Colonic mucosa (tissue), 4 donors: ENCODE measurements at regions not wholly inside any gene's neighbourhood (a gene's known extent, or its start where the extent isn't known, plus 50 kb on each side); places are given as distances from the start of the nearest gene placed in this dataset.
"Not testable (repeated sequence)": the region's sequence is repeated elsewhere in the genome, so short reads cannot be mapped to it uniquely, and the experiment has no call there.

Experiments
- DNase-seq: peaks from one replicate; pipeline ENCODE4 v3.0.0-alpha.2; 2020
- H3K27ac ChIP-seq: fragments of 200-600 bp; one replicate; pipeline ENCODE4 v1.8.0; 2021
- H3K27me3 ChIP-seq: fragments of 200-600 bp; one replicate; pipeline ENCODE4 v1.8.0; 2021
- H3K36me3 ChIP-seq: fragments of 200-600 bp; one replicate; pipeline ENCODE4 v1.8.0; 2021
- H3K4me1 ChIP-seq: fragments of 200-600 bp; one replicate; pipeline ENCODE4 v1.8.0; 2021; ENCODE audit warnings: mild to moderate bottlenecking
- H3K4me3 ChIP-seq: fragments of 200-600 bp; one replicate; pipeline ENCODE4 v1.8.0; 2021
- H3K9ac ChIP-seq, 2 donors: one replicate each; pipeline ENCODE4 v1.7.0; 2013; ENCODE audit warnings: control low read depth in 2 of 2, low read depth in 2 of 2, low read length in 2 of 2
- H3K9me3 ChIP-seq: fragments of 200-600 bp; one replicate; pipeline ENCODE4 v1.8.0; 2021
- intact Hi-C: fragments of 100-400 bp; cut with DNase I; formaldehyde crosslinking; loops from one replicate; pipeline ENCODE4 v1.14.1; 2022
- TF ChIP-seq, protein P1 (sequence below): fragments of 200-600 bp; IDR thresholded peaks from one replicate; pipeline ENCODE4 v1.8.0; 2022; ENCODE audit warnings: antibody characterized with exemption, mild to moderate bottlenecking
- donor health status: healthy.
- donor health status: DM: no; HTN: no; CAD: no.
- donor health status: DM: no; HTN: no; CAD: no.

DNA sequence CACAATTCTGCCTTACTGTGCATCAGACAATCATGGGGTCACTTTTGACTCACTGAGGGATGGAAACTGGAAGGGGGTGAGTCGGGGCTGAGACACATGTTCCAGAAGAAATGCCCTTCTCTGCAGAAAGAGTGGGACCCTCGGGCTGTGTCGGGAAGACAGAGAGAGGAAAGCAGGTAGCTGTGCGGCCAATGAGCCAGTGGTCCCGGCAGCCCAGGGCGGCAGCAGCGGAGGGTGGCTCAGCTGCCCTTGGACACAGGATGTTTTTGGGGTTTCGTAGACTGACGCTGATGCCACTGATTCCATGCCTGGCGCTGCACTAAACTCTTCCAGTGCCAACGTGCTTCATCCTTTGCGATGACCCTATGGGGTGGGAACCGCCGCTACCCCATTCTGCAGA lies 78.4 kb upstream of the PPP1R26 start:
- no peaks in the 10 kb centered on the region for H3K27me3 ChIP-seq
- intact Hi-C loops = no loop called here
- no peak for DNase-seq
- no peaks in the 10 kb centered on the region for H3K9me3 ChIP-seq
- H3K36me3 ChIP-seq = no peaks in the 10 kb centered on the region
- H3K4me3 ChIP-seq = no peak overlapping the region
- no peaks in the 10 kb centered on the region for H3K4me1 ChIP-seq
- no peak overlapping the region for H3K27ac ChIP-seq
- TF ChIP-seq, protein P1, sequence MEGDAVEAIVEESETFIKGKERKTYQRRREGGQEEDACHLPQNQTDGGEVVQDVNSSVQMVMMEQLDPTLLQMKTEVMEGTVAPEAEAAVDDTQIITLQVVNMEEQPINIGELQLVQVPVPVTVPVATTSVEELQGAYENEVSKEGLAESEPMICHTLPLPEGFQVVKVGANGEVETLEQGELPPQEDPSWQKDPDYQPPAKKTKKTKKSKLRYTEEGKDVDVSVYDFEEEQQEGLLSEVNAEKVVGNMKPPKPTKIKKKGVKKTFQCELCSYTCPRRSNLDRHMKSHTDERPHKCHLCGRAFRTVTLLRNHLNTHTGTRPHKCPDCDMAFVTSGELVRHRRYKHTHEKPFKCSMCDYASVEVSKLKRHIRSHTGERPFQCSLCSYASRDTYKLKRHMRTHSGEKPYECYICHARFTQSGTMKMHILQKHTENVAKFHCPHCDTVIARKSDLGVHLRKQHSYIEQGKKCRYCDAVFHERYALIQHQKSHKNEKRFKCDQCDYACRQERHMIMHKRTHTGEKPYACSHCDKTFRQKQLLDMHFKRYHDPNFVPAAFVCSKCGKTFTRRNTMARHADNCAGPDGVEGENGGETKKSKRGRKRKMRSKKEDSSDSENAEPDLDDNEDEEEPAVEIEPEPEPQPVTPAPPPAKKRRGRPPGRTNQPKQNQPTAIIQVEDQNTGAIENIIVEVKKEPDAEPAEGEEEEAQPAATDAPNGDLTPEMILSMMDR = no peak
- no peak overlapping the region for H3K9ac ChIP-seq

DNA sequence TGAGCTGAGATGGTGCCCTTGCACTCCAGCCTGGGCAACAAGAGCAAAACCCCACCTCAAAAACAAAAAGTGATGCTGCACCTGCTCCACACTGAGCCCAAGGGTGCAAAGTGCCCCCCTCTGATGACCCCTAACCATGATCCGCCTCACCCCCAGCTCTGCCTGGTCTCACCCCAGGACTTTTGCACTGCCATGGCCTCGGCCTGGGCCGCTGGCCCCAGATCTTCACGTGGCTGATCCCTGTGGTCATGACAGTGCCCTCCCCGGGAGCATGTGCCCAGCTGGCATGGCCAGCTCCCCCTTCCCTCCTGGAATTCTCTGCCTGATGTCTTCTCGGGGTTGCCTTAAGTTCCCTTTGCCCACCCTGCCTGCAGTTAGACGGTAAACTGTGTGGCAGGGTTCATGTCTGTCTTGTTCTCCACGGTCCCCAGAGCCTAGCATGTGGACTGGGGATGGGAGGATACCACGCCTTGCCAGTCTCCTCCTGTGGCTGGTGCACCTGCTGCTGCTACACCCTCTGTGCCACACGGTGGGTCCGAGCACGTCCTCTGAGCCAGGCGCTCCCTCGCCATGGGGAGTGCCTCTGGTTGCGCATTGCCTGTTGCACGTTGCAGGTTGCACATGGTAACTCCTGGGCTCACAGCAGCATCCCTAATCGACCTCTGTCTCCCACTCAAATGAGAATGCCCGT lies 77.4 kb upstream of the PPP1R26 start:
- Histone ChIP-seq H3K36me3 (no peaks in the 10 kb centered on the region), H3K9ac (no peak overlapping the region), H3K27ac (no peak overlapping the region), H3K4me3 (no peak overlapping the region), H3K4me1 (no peaks in the 10 kb centered on the region), H3K9me3 (no peaks in the 10 kb centered on the region), H3K27me3 (no peaks in the 10 kb centered on the region)
- intact Hi-C loops = no loop called here
- TF ChIP-seq, protein P1 = no peak
- DNase-seq = no peak

DNA sequence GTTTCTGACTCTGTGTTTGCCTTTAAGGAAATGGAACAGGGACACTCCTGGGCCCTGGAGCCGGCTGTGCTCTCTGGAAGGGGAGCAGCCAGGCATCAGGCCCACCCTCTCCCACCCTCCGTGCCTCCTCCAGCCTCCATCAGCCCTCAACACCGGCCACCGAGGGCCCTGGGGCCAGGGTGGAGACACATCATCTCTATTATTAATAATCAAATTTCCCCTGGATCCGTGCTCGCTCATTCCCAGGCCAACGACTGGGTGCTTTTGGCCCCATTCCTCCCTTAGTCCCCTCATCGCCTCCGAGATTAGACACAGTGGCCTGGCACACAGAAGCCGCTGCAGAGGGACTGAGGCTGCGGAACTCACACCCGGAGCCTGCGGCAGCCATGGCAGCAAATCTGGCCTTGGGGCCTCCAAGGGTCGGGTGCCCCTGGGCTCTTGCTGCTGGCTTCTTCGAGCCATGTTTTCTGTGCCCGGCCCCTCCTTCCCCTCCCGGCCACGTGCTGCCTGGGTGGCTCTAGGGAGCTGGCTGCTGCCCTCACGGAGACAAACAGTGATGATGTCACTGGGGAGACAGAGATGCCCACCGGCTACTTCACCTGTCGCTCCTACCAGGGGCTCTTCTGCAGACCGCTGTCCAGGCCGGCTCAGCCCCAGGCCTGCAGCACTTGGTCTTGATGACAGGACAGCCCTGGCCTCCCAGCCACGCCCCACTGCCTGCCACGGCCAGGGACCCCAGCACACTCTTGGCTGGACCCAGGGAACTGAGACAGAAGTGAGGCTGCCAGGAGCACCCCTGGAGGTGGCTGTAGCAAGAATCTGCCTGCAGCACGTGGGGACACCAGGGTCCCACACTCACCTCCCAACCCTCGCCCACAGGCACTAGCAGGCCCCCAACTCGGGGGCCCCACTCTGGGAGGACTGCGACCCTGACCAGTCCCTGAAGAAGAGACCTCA lies 76.6 kb upstream of the PPP1R26 start:
- H3K4me3 ChIP-seq = no peak overlapping the region
- TF ChIP-seq, protein P1 = no peak
- no peak overlapping the region for H3K27ac ChIP-seq
- intact Hi-C loops = no loop called here
- no peak for DNase-seq
- no peaks in the 10 kb centered on the region for H3K27me3 ChIP-seq
- no peaks in the 10 kb centered on the region for H3K36me3 ChIP-seq
- no peaks in the 10 kb centered on the region for H3K4me1 ChIP-seq
- no peaks in the 10 kb centered on the region for H3K9me3 ChIP-seq
- no peak overlapping the region for H3K9ac ChIP-seq

DNA sequence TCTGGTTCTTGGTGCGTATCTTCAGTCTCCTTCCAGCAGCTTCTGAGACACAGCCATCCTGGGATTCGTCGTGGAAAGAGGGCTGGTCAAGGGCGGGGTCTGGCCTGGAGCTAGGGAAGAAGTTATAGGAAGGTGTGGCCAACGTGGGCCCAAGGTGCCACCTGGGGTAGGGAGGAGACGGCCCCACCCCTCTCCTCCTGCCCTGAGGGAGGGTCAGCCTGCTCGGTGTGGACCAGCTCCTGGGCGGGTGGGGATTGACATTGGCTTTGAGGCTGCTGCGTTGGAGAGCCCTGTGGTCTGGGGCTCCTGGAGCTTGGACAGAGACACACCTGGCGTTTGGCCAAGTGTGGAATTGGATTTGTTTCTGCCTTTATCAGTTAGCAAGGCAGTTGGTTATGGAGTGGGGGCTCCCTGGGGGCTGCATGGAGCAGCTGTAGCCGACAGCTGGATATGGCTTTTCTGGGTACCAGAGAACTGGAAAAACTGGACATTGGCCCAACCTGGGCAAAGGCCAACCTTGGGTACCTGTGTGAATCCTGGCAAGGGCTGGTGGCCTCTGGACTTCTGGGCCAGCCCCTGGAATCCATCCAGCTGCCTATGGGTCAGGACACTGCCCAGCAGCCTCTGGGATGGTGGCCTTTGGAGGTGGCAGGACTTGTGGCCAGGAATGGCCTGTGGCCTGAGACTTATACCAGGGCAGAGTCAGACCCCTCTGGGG lies 75.7 kb upstream of the PPP1R26 start:
- H3K4me3 ChIP-seq = no peak overlapping the region
- no peaks in the 10 kb centered on the region for H3K4me1 ChIP-seq
- H3K27ac ChIP-seq = no peak overlapping the region
- TF ChIP-seq, protein P1 = no peak
- no peaks in the 10 kb centered on the region for H3K27me3 ChIP-seq
- H3K9me3 ChIP-seq = no peaks in the 10 kb centered on the region
- H3K36me3 ChIP-seq = no peaks in the 10 kb centered on the region
- no peak overlapping the region for H3K9ac ChIP-seq
- intact Hi-C loops = no loop called here
- no peak for DNase-seq

DNA sequence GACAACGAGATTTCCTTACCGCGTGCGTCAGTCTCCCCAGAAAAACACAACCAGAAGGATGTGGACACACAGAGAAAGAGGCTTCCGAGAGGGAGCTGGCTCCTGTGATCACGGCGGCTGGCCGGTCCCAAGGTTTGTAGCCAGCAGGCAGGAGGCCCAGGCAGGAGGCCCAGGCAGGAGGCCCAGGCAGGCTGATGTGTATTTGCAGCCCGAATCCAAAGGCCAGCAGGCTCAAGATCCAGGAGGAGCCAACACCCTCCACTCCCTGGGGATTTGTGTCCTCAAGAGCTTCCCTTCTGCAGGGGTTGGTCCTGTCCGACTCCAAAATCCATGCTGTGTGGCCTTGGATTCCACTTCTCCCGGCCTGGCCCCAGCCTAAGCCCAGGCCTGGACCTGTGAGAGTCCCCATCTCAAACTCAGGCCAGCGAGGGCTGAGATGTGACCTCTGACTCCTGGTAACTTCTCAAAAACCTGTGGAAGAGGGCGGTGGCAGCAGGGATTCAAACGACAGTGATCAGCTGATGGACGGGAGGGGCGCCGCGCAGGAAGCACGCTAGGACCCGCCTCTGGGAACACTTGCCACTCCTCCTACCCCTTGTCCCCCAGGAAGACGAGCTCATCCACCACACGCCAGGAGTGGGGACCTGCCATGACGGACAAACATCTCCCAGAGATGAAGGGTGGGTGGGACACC lies 75.0 kb upstream of the PPP1R26 start:
- H3K36me3 ChIP-seq = no peaks in the 10 kb centered on the region

DNA sequence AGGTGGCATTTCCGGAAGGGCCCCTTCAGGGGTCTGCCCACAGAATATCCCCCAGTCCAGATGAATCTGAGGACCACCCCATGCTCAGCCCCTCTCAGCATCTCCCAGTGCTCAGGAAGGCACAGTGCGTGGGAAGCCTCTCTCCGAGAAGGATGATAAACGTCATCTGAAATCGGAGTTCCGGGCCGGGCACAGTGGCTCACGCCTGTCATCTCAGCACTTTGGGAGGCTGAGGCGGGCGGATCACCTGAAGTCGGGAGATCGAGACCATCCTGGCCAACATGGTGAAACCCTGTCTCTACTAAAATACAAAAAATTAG lies 74.5 kb upstream of the PPP1R26 start:
- H3K27ac ChIP-seq, H3K27me3 ChIP-seq, H3K9me3 ChIP-seq, H3K9ac ChIP-seq, DNase-seq, H3K4me3 ChIP-seq, H3K36me3 ChIP-seq, intact Hi-C loops, H3K4me1 ChIP-seq: not testable (repeated sequence)

More for the DNA sequence above, 75.0 kb upstream of the PPP1R26 start:
- Histone ChIP-seq H3K4me3 (no peak overlapping the region), H3K9me3 (no peaks in the 10 kb centered on the region), H3K27ac (no peak overlapping the region), H3K9ac (no peak overlapping the region), H3K27me3 (no peaks in the 10 kb centered on the region), H3K4me1 (no peaks in the 10 kb centered on the region)
- TF ChIP-seq, protein P1 = no peak
- intact Hi-C loops = no loop called here
- DNase-seq = no peak
